ENCODE measurements at regions not wholly inside any gene's neighbourhood (a gene's known extent, or its start where the extent isn't known, plus 50 kb on each side); places are given as distances from the start of the nearest gene placed in this dataset.

DNA sequence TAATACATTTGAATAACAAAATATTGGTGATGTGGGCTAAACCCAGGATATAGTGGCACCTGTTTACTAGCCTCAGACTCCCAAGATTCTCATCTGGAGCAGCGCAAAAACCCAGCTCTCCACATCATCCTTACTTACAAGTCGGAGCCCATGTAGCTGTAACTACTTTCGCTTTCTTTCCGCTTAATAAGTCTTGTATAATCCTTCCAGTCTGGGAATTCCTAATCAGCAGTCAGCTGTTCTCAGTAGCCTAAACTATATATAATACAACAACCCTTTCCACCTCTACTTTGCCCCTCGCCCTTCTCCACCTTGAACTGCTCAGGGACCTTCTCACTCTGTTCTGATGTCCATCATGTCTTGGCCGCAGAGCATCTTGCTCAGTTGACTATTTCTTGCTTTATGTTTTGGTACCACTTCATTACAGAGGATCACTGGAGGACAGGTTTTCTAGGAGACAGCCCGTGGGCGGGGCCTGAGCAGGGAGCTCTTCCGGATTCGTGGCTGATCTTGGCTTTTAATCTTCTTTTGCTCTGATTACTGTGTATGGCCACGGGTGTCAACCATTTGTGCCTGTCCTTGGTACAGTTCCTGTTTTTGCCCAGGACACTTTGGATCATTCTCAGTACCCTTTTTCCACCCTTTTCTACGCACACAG lies 119.9 kb upstream of the SERTAD2 start:
- Histone ChIP-seq H3K9me3 (ENCODE audit: control insufficient read depth in 4 of 4, low read length in 3 of 4) (no peaks in the 10 kb centered on the region), H3K9ac (ENCODE audit: low read depth in 1 of 2, low read length in 2 of 2) (no peak overlapping the region), H3K27me3 (ENCODE audit: control insufficient read depth in 4 of 4, insufficient read depth in 4 of 4, low read length in 3 of 4) (no peaks in the 10 kb centered on the region), H3K36me3 (ENCODE audit: control insufficient read depth in 4 of 4, insufficient read depth in 3 of 4, low read depth in 1 of 4, low read length in 3 of 4) (no peaks in the 10 kb centered on the region), H3K4me1 (ENCODE audit: control insufficient read depth in 4 of 4, insufficient read depth in 4 of 4, low read length in 3 of 4) (peaks cover 0 to under 1% (median under 1%) of the 10 kb centered on the region in 4 donors), H3K27ac (ENCODE audit: low read depth in 1 of 2, low read length in 2 of 2) (no peak overlapping the region), H3K4me3 (ENCODE audit: low read depth in 1 of 3, low read length in 3 of 3) (no peak overlapping the region)
- WGBS, result 88% methylated on average over 12 of the region's 12 CpGs
- no peak for TF ChIP-seq TAF1 (conservative IDR thresholded peaks at IDR 0.05)
- TF ChIP-seq, protein P1, sequence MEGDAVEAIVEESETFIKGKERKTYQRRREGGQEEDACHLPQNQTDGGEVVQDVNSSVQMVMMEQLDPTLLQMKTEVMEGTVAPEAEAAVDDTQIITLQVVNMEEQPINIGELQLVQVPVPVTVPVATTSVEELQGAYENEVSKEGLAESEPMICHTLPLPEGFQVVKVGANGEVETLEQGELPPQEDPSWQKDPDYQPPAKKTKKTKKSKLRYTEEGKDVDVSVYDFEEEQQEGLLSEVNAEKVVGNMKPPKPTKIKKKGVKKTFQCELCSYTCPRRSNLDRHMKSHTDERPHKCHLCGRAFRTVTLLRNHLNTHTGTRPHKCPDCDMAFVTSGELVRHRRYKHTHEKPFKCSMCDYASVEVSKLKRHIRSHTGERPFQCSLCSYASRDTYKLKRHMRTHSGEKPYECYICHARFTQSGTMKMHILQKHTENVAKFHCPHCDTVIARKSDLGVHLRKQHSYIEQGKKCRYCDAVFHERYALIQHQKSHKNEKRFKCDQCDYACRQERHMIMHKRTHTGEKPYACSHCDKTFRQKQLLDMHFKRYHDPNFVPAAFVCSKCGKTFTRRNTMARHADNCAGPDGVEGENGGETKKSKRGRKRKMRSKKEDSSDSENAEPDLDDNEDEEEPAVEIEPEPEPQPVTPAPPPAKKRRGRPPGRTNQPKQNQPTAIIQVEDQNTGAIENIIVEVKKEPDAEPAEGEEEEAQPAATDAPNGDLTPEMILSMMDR (IDR thresholded peaks at IDR 0.05; ENCODE audit: low read depth, low read length, missing input control), result no peak
- no peak for TF ChIP-seq HNF4G (IDR thresholded peaks at IDR 0.05)
- TF ChIP-seq, protein P2, sequence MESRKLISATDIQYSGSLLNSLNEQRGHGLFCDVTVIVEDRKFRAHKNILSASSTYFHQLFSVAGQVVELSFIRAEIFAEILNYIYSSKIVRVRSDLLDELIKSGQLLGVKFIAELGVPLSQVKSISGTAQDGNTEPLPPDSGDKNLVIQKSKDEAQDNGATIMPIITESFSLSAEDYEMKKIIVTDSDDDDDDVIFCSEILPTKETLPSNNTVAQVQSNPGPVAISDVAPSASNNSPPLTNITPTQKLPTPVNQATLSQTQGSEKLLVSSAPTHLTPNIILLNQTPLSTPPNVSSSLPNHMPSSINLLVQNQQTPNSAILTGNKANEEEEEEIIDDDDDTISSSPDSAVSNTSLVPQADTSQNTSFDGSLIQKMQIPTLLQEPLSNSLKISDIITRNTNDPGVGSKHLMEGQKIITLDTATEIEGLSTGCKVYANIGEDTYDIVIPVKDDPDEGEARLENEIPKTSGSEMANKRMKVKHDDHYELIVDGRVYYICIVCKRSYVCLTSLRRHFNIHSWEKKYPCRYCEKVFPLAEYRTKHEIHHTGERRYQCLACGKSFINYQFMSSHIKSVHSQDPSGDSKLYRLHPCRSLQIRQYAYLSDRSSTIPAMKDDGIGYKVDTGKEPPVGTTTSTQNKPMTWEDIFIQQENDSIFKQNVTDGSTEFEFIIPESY (IDR thresholded peaks at IDR 0.05), result no peak
- TF ChIP-seq JUND (IDR thresholded peaks at IDR 0.05), result no peak
- no peak for TF ChIP-seq FOXA1 (IDR thresholded peaks at IDR 0.05)
- TF ChIP-seq, protein P3, sequence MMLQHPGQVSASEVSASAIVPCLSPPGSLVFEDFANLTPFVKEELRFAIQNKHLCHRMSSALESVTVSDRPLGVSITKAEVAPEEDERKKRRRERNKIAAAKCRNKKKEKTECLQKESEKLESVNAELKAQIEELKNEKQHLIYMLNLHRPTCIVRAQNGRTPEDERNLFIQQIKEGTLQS (IDR thresholded peaks at IDR 0.05), result no peak
- TF ChIP-seq RXRA (IDR thresholded peaks at IDR 0.05), result no peak
- TF ChIP-seq GABPA (IDR thresholded peaks at IDR 0.05 in 1 of 2, conservative IDR thresholded peaks at IDR 0.05 in 1 of 2), result no peak
- TF ChIP-seq HNF4A (conservative IDR thresholded peaks at IDR 0.05), result no peak
- no peak for DNase-seq (ENCODE audit: low spot score)

DNA sequence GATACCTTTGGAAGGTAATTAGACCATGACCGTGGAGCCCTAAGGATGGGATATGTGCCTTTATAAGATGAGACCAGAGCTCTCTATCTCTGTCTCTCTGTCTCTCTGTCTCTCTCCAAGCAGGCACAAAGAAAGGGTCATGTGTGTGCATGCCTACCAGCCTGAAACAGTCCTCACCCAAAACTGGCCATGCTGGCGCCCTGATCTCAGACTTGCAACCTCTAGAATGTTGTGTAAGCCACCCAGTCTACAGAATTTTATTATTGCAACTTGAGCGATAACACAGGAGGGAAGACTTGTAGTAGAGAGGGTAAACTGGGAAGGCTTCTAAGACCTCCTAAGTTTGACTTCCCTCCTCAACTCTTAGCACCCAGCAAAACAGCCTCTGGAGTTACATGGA lies 124.1 kb upstream of the SERTAD2 start:
- no peak overlapping the region for H3K9ac ChIP-seq (ENCODE audit: low read depth in 1 of 2, low read length in 2 of 2)
- WGBS, result 96% methylated on average over 3 of the region's 3 CpGs
- no peaks in the 10 kb centered on the region for H3K4me1 ChIP-seq (ENCODE audit: control insufficient read depth in 4 of 4, insufficient read depth in 4 of 4, low read length in 3 of 4)
- no peak for DNase-seq (ENCODE audit: low spot score)
- no peaks in the 10 kb centered on the region for H3K27me3 ChIP-seq (ENCODE audit: control insufficient read depth in 4 of 4, insufficient read depth in 4 of 4, low read length in 3 of 4)
- no peaks in the 10 kb centered on the region for H3K36me3 ChIP-seq (ENCODE audit: control insufficient read depth in 4 of 4, insufficient read depth in 3 of 4, low read depth in 1 of 4, low read length in 3 of 4)
- TF ChIP-seq EGR1 (IDR thresholded peaks at IDR 0.05; ENCODE audit: low read depth in 2 of 2), result no peak
- TF ChIP-seq, protein P2 (IDR thresholded peaks at IDR 0.05), result no peak
- no peak for TF ChIP-seq FOXA2 (IDR thresholded peaks at IDR 0.05)
- TF ChIP-seq, protein P1 (IDR thresholded peaks at IDR 0.05; ENCODE audit: low read depth, low read length, missing input control), result no peak
- no peak for TF ChIP-seq SP1 (IDR thresholded peaks at IDR 0.05)
- no peak for TF ChIP-seq JUND (IDR thresholded peaks at IDR 0.05)
- TF ChIP-seq YY1 (IDR thresholded peaks at IDR 0.05), result no peak
- no peak for TF ChIP-seq HNF4A (conservative IDR thresholded peaks at IDR 0.05)
- TF ChIP-seq, protein P4, sequence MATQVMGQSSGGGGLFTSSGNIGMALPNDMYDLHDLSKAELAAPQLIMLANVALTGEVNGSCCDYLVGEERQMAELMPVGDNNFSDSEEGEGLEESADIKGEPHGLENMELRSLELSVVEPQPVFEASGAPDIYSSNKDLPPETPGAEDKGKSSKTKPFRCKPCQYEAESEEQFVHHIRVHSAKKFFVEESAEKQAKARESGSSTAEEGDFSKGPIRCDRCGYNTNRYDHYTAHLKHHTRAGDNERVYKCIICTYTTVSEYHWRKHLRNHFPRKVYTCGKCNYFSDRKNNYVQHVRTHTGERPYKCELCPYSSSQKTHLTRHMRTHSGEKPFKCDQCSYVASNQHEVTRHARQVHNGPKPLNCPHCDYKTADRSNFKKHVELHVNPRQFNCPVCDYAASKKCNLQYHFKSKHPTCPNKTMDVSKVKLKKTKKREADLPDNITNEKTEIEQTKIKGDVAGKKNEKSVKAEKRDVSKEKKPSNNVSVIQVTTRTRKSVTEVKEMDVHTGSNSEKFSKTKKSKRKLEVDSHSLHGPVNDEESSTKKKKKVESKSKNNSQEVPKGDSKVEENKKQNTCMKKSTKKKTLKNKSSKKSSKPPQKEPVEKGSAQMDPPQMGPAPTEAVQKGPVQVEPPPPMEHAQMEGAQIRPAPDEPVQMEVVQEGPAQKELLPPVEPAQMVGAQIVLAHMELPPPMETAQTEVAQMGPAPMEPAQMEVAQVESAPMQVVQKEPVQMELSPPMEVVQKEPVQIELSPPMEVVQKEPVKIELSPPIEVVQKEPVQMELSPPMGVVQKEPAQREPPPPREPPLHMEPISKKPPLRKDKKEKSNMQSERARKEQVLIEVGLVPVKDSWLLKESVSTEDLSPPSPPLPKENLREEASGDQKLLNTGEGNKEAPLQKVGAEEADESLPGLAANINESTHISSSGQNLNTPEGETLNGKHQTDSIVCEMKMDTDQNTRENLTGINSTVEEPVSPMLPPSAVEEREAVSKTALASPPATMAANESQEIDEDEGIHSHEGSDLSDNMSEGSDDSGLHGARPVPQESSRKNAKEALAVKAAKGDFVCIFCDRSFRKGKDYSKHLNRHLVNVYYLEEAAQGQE (IDR thresholded peaks at IDR 0.05), result no peak
- no peak for TF ChIP-seq TAF1 (conservative IDR thresholded peaks at IDR 0.05)
- TF ChIP-seq NR2F2 (IDR thresholded peaks at IDR 0.05), result no peak
- no peak for TF ChIP-seq FOXA1 (IDR thresholded peaks at IDR 0.05)
- TF ChIP-seq RXRA (IDR thresholded peaks at IDR 0.05), result no peak
- no peak for TF ChIP-seq HNF4G (IDR thresholded peaks at IDR 0.05)
- no peak for TF ChIP-seq RAD21 (IDR thresholded peaks at IDR 0.05)
- TF ChIP-seq, protein P5, sequence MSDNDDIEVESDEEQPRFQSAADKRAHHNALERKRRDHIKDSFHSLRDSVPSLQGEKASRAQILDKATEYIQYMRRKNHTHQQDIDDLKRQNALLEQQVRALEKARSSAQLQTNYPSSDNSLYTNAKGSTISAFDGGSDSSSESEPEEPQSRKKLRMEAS (IDR thresholded peaks at IDR 0.05), result no peak
- no peak for TF ChIP-seq GABPA (IDR thresholded peaks at IDR 0.05 in 1 of 2, conservative IDR thresholded peaks at IDR 0.05 in 1 of 2)
- TF ChIP-seq, protein P3 (IDR thresholded peaks at IDR 0.05), result no peak
- no peak overlapping the region for H3K4me3 ChIP-seq (ENCODE audit: low read depth in 1 of 3, low read length in 3 of 3)
- H3K9me3 ChIP-seq (ENCODE audit: control insufficient read depth in 4 of 4, low read length in 3 of 4), result no peaks in the 10 kb centered on the region
- H3K27ac ChIP-seq (ENCODE audit: low read depth in 1 of 2, low read length in 2 of 2), result no peak overlapping the region

All from liver (tissue), 8 donors.